HuH-7.5 (cell line): ENCODE measurements at regions not wholly inside any gene's neighbourhood (a gene's known extent, or its start where the extent isn't known, plus 50 kb on each side); places are given as distances from the start of the nearest gene placed in this dataset.
"Not testable (repeated sequence)": the region's sequence is repeated elsewhere in the genome, so short reads cannot be mapped to it uniquely, and the experiment has no call there.

Experiments
- DNase-seq: peaks from one replicate; pipeline ENCODE4 v3.0.0; 2011; ENCODE audit warnings: low spot score

- no peak for DNase-seq
These were observed 70.8 kb downstream of the YTHDF1 start for GRCh38 chr20:63145156-63145555.

GRCh38 chr20:63142933-63143332, 73.0 kb downstream of the YTHDF1 start:
- DNase-seq, result no peak

GRCh38 chr20:63141531-63141930, 74.4 kb downstream of the YTHDF1 start:
- DNase-seq, result no peak

- DNase-seq, result no peak
These were observed 75.2 kb downstream of the YTHDF1 start for GRCh38 chr20:63140514-63141433.

GRCh38 chr20:63139837-63140236, 76.1 kb downstream of the YTHDF1 start:
- DNase-seq, result no peak

- DNase-seq, result no peak
These were observed 76.6 kb downstream of the YTHDF1 start for GRCh38 chr20:63139356-63139755.

GRCh38 chr20:63138855-63139341, 77.0 kb downstream of the YTHDF1 start:
- DNase-seq, result no peak

GRCh38 chr20:63137851-63138415, 78.0 kb downstream of the YTHDF1 start:
- DNase-seq, result no peak

GRCh38 chr20:63136296-63136695, 79.6 kb downstream of the YTHDF1 start:
- no peak for DNase-seq

GRCh38 chr20:63135411-63135810, 80.5 kb downstream of the YTHDF1 start:
- DNase-seq, result no peak

GRCh38 chr20:63134711-63135361, 81.1 kb downstream of the YTHDF1 start:
- not testable (repeated sequence) for DNase-seq

- DNase-seq, result no peak
These were observed 81.7 kb downstream of the YTHDF1 start for GRCh38 chr20:63134201-63134612.

- no peak for DNase-seq
These were observed 82.3 kb downstream of the YTHDF1 start for GRCh38 chr20:63133481-63134091.

- DNase-seq, result no peak
These were observed 83.0 kb downstream of the YTHDF1 start for GRCh38 chr20:63132715-63133471.

- DNase-seq, result no peak
These were observed 83.7 kb downstream of the YTHDF1 start for GRCh38 chr20:63132131-63132714.

- no peak for DNase-seq
These were observed 85.0 kb downstream of the YTHDF1 start for GRCh38 chr20:63130658-63131577.

- DNase-seq, result no peak
These were observed 85.8 kb downstream of the YTHDF1 start for GRCh38 chr20:63129991-63130657.

- DNase-seq, result no peak
These were observed 86.5 kb downstream of the YTHDF1 start for GRCh38 chr20:63129376-63129965.

- no peak for DNase-seq
These were observed 87.0 kb downstream of the YTHDF1 start for GRCh38 chr20:63128956-63129355.
